ENCODE measurements at regions not wholly inside any gene's neighbourhood (a gene's known extent, or its start where the extent isn't known, plus 50 kb on each side); places are given as distances from the start of the nearest gene placed in this dataset.
A peak's percentile ranks its signal among the peaks of the same experiment; 100 is the strongest.

DNA sequence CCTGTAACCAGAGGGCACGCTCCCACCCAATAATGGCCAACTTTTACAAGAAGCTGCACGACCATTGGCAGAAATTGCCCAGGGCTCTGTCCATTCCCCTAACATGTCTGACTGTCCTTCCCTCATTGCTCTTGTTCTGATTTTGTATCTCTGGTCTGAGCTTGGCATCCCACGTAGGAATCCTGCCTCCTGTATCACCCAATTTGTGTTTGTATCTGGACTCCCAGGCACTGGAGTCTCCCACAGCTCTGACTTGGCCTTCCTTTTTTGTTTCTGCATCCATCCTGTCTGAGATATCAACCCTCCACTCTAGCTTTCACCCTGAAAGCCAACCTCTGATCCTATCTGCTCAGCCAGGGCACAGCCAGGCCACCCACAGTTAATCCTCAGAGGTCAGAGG is 259.8 kb downstream of the FBXO15 start:
- Histone ChIP-seq H3K9ac (ENCODE audit: low read length) (no peak overlapping the region), H3K9me3 (ENCODE audit: insufficient read depth, low read depth, low read length) (no peaks in the 10 kb centered on the region), H3K4me3 (ENCODE audit: low read depth, low read length) (no peak overlapping the region), H4K8ac (ENCODE audit: low read depth, low read length) (no peak overlapping the region), H3K23ac (ENCODE audit: low read length) (no peak overlapping the region), H3K14ac (ENCODE audit: low read length) (no peak overlapping the region), H4K12ac (ENCODE audit: low read depth, low read length) (no peak overlapping the region), H3K79me1 (ENCODE audit: low read length) (no peaks in the 10 kb centered on the region), H2AFZ (ENCODE audit: insufficient read depth, low read length, poor library complexity) (no peak overlapping the region), H3K36me3 (ENCODE audit: control insufficient read depth in 1 of 2, insufficient read depth in 2 of 2, low read length in 2 of 2) (no peaks in the 10 kb centered on the region), H2BK5ac (ENCODE audit: low read depth, low read length, poor library complexity) (no peak overlapping the region), H3K18ac (ENCODE audit: low read length) (no peak overlapping the region), H2BK120ac (ENCODE audit: insufficient read depth, low read length, poor library complexity) (no peak overlapping the region), H3K4ac (ENCODE audit: low read depth, low read length) (no peak overlapping the region), H2BK12ac (ENCODE audit: low read length) (no peak overlapping the region), H2AK5ac (ENCODE audit: low read length) (no peak overlapping the region), H4K91ac (ENCODE audit: low read depth, low read length) (no peak overlapping the region), H3K79me2 (ENCODE audit: control insufficient read depth, insufficient read depth, low read length, poor library complexity) (no peaks in the 10 kb centered on the region), H3K27me3 (ENCODE audit: insufficient read depth, low read length) (no peaks in the 10 kb centered on the region), H3K4me2 (ENCODE audit: low read length) (no peak overlapping the region), H3K4me1 (ENCODE audit: control insufficient read depth in 1 of 2, insufficient read depth in 2 of 2, low read length in 2 of 2) (peaks cover 6% of the 10 kb centered on the region in 2 experiments), H3K27ac (ENCODE audit: low read depth, low read length) (no peak overlapping the region)
- no peak for DNase-seq
- WGBS (ENCODE audit: extremely low coverage, insufficient coverage, insufficient read length): no CpG with 5 or more reads among the region's 3 CpGs

DNA sequence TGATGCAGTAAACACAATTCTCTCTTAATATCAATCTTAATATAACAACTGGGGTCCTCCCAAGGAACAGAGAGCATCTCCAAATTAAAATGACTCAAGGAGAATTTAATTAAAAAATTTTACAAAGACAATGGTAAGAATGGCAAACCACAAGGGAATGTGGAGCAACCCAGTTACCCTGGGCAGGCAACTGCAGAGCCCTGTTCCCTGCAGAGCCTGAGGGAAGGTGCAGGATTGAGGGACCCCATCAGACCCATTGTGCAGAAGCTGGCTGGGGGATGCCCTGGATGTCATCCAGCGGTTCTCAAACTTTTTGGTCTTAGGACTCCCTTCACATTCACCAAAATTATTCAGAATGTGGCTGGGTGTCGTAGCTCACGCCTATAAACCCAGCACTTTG is 262.8 kb downstream of the FBXO15 start:
- H3K14ac ChIP-seq (ENCODE audit: low read length): no peak overlapping the region
- H2BK120ac ChIP-seq (ENCODE audit: insufficient read depth, low read length, poor library complexity): no peak overlapping the region
- H4K8ac ChIP-seq (ENCODE audit: low read depth, low read length): no peak overlapping the region
- WGBS (ENCODE audit: extremely low coverage, insufficient coverage, insufficient read length): no CpG with 5 or more reads among the region's 3 CpGs
- H3K9me3 ChIP-seq (ENCODE audit: insufficient read depth, low read depth, low read length): no peaks in the 10 kb centered on the region
- no peaks in the 10 kb centered on the region for H3K36me3 ChIP-seq (ENCODE audit: control insufficient read depth in 1 of 2, insufficient read depth in 2 of 2, low read length in 2 of 2)
- H3K79me2 ChIP-seq (ENCODE audit: control insufficient read depth, insufficient read depth, low read length, poor library complexity): no peaks in the 10 kb centered on the region
- H3K4me1 ChIP-seq (ENCODE audit: control insufficient read depth in 1 of 2, insufficient read depth in 2 of 2, low read length in 2 of 2): peaks cover 0 to 4% of the 10 kb centered on the region in 2 experiments
- H3K4me3 ChIP-seq (ENCODE audit: low read depth, low read length): no peak overlapping the region
- H3K18ac ChIP-seq (ENCODE audit: low read length): no peak overlapping the region
- DNase-seq: no peak
- no peak overlapping the region for H4K12ac ChIP-seq (ENCODE audit: low read depth, low read length)
- no peak overlapping the region for H3K23ac ChIP-seq (ENCODE audit: low read length)
- H3K9ac ChIP-seq (ENCODE audit: low read length): no peak overlapping the region
- H2BK5ac ChIP-seq (ENCODE audit: low read depth, low read length, poor library complexity): no peak overlapping the region
- no peak overlapping the region for H4K91ac ChIP-seq (ENCODE audit: low read depth, low read length)
- no peak overlapping the region for H3K27ac ChIP-seq (ENCODE audit: low read depth, low read length)
- no peak overlapping the region for H2AK5ac ChIP-seq (ENCODE audit: low read length)
- no peak overlapping the region for H3K4ac ChIP-seq (ENCODE audit: low read depth, low read length)
- H2AFZ ChIP-seq (ENCODE audit: insufficient read depth, low read length, poor library complexity): no peak overlapping the region
- no peak overlapping the region for H3K4me2 ChIP-seq (ENCODE audit: low read length)
- H3K79me1 ChIP-seq (ENCODE audit: low read length): no peaks in the 10 kb centered on the region
- no peaks in the 10 kb centered on the region for H3K27me3 ChIP-seq (ENCODE audit: insufficient read depth, low read length)
- no peak overlapping the region for H2BK12ac ChIP-seq (ENCODE audit: low read length)

DNA sequence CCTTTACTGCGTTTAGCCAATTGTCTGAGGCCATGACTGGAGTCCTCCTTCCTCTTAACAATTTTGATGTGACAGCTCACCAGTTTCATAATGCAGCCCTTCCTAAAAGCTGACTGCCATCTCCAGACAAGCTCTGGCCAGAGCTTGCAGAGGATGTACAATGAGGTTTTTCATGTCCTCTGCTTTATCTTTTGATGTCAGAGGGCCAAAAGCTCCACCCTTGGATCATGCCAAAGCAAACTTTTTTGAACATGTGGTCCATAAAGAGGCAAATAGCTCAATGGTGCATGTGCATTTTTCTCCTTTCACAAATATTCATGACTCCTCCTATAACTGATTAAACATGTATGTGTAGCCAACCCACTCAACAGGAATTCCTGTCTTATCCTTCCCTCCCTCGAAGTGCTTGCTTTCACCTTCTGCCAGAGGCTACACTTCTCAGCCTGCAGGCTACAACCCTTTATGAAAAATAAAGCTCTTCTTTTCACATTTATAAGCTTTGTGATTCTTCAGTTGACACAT is 266.2 kb downstream of the FBXO15 start:
- no peak overlapping the region for H3K18ac ChIP-seq (ENCODE audit: low read length)
- H3K14ac ChIP-seq (ENCODE audit: low read length): no peak overlapping the region
- H3K4me1 ChIP-seq (ENCODE audit: control insufficient read depth in 1 of 2, insufficient read depth in 2 of 2, low read length in 2 of 2): peaks cover 0 to 8% of the 10 kb centered on the region in 2 experiments
- no peak for DNase-seq
- no peak overlapping the region for H3K23ac ChIP-seq (ENCODE audit: low read length)
- no peak overlapping the region for H2BK5ac ChIP-seq (ENCODE audit: low read depth, low read length, poor library complexity)
- H3K4me3 ChIP-seq (ENCODE audit: low read depth, low read length): no peak overlapping the region
- no peak overlapping the region for H4K12ac ChIP-seq (ENCODE audit: low read depth, low read length)
- no peak overlapping the region for H2BK120ac ChIP-seq (ENCODE audit: insufficient read depth, low read length, poor library complexity)
- H3K79me1 ChIP-seq (ENCODE audit: low read length): peaks cover 2% of the 10 kb centered on the region
- H4K91ac ChIP-seq (ENCODE audit: low read depth, low read length): no peak overlapping the region
- H4K8ac ChIP-seq (ENCODE audit: low read depth, low read length): no peak overlapping the region
- no peak overlapping the region for H2BK12ac ChIP-seq (ENCODE audit: low read length)
- no peak overlapping the region for H3K9ac ChIP-seq (ENCODE audit: low read length)
- H3K4ac ChIP-seq (ENCODE audit: low read depth, low read length): no peak overlapping the region
- H3K27ac ChIP-seq (ENCODE audit: low read depth, low read length): no peak overlapping the region
- no peaks in the 10 kb centered on the region for H3K27me3 ChIP-seq (ENCODE audit: insufficient read depth, low read length)
- no peak overlapping the region for H3K4me2 ChIP-seq (ENCODE audit: low read length)
- H3K36me3 ChIP-seq (ENCODE audit: control insufficient read depth in 1 of 2, insufficient read depth in 2 of 2, low read length in 2 of 2): no peaks in the 10 kb centered on the region
- H3K79me2 ChIP-seq (ENCODE audit: control insufficient read depth, insufficient read depth, low read length, poor library complexity): no peaks in the 10 kb centered on the region
- H2AFZ ChIP-seq (ENCODE audit: insufficient read depth, low read length, poor library complexity): no peak overlapping the region
- H3K9me3 ChIP-seq (ENCODE audit: insufficient read depth, low read depth, low read length): no peaks in the 10 kb centered on the region
- no CpG with 5 or more reads among the region's 2 CpGs for whole genome bisulfite sequencing (ENCODE audit: extremely low coverage, insufficient coverage, insufficient read length)
- H2AK5ac ChIP-seq (ENCODE audit: low read length): no peak overlapping the region

DNA sequence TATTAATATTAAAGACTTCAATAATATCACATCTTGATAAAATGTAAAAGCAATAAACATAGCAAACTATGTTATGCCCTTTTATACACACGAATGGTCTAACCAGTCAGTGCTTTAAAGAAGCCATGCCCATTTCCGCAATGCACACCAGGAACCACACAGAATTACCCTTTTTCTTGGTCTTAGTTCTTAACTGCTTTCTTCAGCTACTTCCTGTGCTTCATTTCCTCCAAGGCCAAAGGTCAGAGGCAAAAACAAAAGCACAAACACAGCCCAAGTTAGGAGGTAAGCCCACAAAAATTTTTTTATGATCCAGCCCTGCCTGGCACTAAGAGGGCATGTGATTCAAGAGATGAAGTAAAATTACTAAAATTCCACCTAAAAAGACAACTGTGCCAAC is 267.2 kb downstream of the FBXO15 start:
- no peak overlapping the region for H4K12ac ChIP-seq (ENCODE audit: low read depth, low read length)
- H3K18ac ChIP-seq (ENCODE audit: low read length): no peak overlapping the region
- peaks cover 0 to 8% of the 10 kb centered on the region in 2 experiments for H3K4me1 ChIP-seq (ENCODE audit: control insufficient read depth in 1 of 2, insufficient read depth in 2 of 2, low read length in 2 of 2)
- H3K79me2 ChIP-seq (ENCODE audit: control insufficient read depth, insufficient read depth, low read length, poor library complexity): no peaks in the 10 kb centered on the region
- WGBS (ENCODE audit: extremely low coverage, insufficient coverage, insufficient read length): no CpG with 5 or more reads among the region's 2 CpGs
- H3K14ac ChIP-seq (ENCODE audit: low read length): no peak overlapping the region
- no peak for DNase-seq
- peaks cover 2% of the 10 kb centered on the region for H3K79me1 ChIP-seq (ENCODE audit: low read length)
- H3K4me3 ChIP-seq (ENCODE audit: low read depth, low read length): no peak overlapping the region
- no peak overlapping the region for H4K91ac ChIP-seq (ENCODE audit: low read depth, low read length)
- H2AFZ ChIP-seq (ENCODE audit: insufficient read depth, low read length, poor library complexity): no peak overlapping the region
- peak overlapping the region; percentile 16 for H3K27ac ChIP-seq (ENCODE audit: low read depth, low read length)
- no peak overlapping the region for H2BK120ac ChIP-seq (ENCODE audit: insufficient read depth, low read length, poor library complexity)
- H3K9me3 ChIP-seq (ENCODE audit: insufficient read depth, low read depth, low read length): no peaks in the 10 kb centered on the region
- H4K8ac ChIP-seq (ENCODE audit: low read depth, low read length): no peak overlapping the region
- H3K4me2 ChIP-seq (ENCODE audit: low read length): no peak overlapping the region
- no peak overlapping the region for H3K23ac ChIP-seq (ENCODE audit: low read length)
- no peaks in the 10 kb centered on the region for H3K36me3 ChIP-seq (ENCODE audit: control insufficient read depth in 1 of 2, insufficient read depth in 2 of 2, low read length in 2 of 2)
- H3K4ac ChIP-seq (ENCODE audit: low read depth, low read length): no peak overlapping the region
- H3K9ac ChIP-seq (ENCODE audit: low read length): no peak overlapping the region
- no peak overlapping the region for H2BK5ac ChIP-seq (ENCODE audit: low read depth, low read length, poor library complexity)
- no peak overlapping the region for H2BK12ac ChIP-seq (ENCODE audit: low read length)
- no peak overlapping the region for H2AK5ac ChIP-seq (ENCODE audit: low read length)
- no peaks in the 10 kb centered on the region for H3K27me3 ChIP-seq (ENCODE audit: insufficient read depth, low read length)

All from trophoblast cell (in vitro differentiated cells and primary cell).